Activated CD4-positive, CD25-positive, alpha-beta regulatory T cell treated with anti-CD3 and anti-CD28 coated beads, Interleukin-2, amount 50 U/mL, for 16 hours (primary cell): ENCODE measurements at regions not wholly inside any gene's neighbourhood (a gene's known extent, or its start where the extent isn't known, plus 50 kb on each side); places are given as distances from the start of the nearest gene placed in this dataset.

Experiments
- DNase-seq: peaks from one replicate; pipeline ENCODE4 v3.0.0-alpha.2; 2020; ENCODE audit warnings: low read depth, low spot score

GRCh38 chr14:51546099-51546498, 105.6 kb upstream of the FRMD6 start:
- DNase-seq: no peak

GRCh38 chr14:51546603-51547258, 105.0 kb upstream of the FRMD6 start:
- no peak for DNase-seq

DNA sequence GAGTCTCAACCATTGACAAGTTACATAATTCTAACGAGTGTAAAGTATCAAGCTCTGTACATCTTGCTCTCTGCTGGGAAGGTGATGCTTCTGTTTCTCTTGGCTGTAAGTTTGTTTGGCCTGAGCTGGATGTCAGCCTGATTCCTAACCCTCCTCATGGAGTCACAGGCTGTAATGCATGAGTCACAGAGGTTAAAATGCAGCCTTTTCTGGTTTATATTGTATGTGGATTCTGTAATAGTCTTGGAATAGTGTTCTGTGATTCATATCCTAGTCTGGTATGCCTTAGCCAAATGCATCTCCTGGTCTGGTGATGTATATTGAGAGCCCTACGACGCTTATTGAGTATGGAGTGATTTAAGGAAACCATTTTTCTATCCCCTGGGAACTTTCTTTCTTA, 104.5 kb upstream of the FRMD6 start:
- no peak for DNase-seq

- DNase-seq: no peak
Observed at GRCh38 chr14:51547701-51548100, 104.0 kb upstream of the FRMD6 start.

DNA sequence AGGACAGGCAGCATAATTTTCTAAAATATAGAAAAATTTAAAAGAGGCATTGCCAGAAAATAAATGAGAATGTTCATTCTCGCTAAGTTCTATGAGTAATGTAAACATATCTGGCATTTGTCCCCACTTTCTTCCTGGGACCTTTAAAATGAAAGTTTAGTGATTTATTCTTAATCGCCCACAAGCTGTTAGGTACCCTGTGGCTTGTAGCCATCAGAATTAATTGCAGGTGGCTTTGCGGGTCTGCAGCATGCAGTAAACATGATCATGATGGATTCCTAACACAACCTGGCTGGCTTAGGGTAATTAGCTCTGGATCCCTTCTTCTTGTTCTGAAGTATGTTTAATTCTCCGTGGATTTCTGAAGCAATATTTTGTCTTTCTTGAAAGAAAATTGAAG, 103.5 kb upstream of the FRMD6 start:
- no peak for DNase-seq

- no peak for DNase-seq
Observed at GRCh38 chr14:51550636-51551035, 101.1 kb upstream of the FRMD6 start.

GRCh38 chr14:51552275-51552674, 99.4 kb upstream of the FRMD6 start:
- no peak for DNase-seq

DNA sequence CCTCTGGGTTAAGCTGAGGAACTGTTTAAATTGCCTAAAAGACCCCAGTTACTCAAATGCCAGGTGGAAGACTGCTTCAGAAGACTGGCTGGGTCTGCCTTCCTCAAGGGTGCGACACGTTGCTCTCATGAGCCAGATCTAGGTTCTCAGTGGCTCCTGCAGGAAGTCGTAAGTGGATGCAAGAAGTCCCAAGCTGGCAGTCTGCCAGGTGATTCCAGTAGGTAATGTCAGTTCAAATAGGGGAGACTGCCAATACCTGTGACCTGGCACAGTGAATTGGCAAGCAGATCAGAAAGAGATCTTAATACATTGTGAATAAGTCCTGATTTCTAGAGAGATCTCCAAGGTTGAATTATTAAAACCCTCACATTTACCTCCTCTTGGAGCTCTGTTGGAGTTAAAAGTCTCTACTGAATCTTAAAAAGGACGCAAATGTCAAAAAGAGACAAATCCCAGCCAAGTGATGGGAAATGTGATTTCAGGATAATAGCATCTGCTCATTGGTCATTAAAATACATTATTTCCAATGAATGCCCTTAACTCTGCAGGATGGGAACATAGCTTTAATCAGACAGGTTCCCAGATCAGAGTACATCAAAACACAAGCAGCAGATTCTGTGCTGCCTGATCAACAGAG, 98.8 kb upstream of the FRMD6 start:
- DNase-seq: no peak

- DNase-seq: no peak
Observed at GRCh38 chr14:51554339-51554920, 97.3 kb upstream of the FRMD6 start.

DNA sequence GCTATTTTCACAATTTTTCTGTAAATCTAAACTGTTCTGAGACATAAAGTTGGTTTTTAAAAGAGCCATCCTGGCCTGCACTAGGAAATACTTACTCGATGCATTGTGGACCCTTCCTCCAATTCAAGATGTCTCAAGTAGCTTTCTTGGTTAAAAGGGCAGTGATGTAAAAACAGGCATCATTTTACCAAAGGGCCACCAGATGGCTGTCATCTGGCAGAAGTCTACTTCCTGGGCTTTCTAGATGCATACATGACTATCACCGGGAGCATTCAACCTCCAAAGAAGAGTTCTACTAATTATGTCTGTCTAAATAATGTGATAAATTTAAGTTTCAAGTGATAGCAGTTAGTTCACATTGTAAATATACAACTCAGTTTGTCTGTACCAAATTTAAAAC, 96.8 kb upstream of the FRMD6 start:
- no peak for DNase-seq

DNA sequence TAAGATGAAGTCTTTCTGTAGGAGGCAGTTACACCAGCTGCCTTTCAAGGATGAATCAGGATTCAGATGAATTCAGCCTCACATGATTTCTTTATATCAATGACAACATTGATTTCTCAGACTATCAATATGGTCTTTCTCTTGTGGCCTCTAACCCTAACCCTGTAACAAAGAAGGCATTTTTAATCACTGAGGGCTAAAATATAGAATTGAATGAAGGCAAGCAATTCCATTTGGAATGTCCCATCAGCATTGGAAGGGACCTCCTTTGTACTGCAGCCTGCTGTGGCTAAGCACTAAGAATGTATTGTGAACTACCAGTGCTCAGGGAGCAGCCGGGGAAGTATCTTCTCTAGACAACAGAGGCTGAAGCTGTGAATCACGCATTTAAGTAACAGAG, 90.6 kb upstream of the FRMD6 start:
- no peak for DNase-seq

DNA sequence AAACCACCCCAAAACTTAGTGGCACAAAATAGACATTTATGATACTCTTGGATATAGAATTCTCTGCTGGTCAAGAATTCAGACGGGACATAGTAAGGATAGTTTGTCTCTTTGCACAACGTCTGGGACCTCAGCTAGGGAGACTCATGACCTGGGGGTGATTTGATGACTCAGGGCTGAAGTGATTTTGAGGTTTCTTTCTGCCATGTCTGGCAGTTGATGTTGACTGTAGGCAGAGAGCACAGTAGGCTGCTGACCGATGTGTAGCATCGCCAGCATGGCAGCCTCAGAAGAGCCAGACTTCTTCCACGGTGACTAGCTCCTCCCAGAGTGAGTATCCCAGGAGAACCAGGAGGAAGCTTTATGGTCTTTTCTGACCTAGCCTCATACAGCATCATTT, 88.9 kb upstream of the FRMD6 start:
- no peak for DNase-seq

DNA sequence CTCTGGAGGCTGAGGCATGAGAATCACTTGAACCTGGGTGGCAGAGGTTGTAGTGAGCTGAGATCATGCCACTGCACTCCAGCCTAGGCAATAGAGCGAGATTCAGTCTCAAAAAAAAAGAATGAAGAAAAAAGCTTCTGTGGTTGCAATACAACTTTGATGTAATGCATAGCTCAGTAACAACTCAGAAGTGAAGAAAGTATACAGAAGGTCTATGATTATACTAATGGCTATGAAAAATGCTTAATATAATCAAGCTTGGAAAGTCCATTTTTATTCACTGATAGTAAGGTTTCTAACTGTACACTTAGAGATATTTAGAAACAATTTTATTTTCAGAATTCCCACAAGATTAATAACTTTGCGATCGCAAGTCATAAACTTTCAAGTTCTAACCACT, 88.2 kb upstream of the FRMD6 start:
- no peak for DNase-seq

- no peak for DNase-seq
Observed at GRCh38 chr14:51564460-51564859, 87.2 kb upstream of the FRMD6 start.

GRCh38 chr14:51564986-51565604, 86.6 kb upstream of the FRMD6 start:
- no peak for DNase-seq

GRCh38 chr14:51566831-51567582, 84.7 kb upstream of the FRMD6 start:
- DNase-seq: no peak

DNA sequence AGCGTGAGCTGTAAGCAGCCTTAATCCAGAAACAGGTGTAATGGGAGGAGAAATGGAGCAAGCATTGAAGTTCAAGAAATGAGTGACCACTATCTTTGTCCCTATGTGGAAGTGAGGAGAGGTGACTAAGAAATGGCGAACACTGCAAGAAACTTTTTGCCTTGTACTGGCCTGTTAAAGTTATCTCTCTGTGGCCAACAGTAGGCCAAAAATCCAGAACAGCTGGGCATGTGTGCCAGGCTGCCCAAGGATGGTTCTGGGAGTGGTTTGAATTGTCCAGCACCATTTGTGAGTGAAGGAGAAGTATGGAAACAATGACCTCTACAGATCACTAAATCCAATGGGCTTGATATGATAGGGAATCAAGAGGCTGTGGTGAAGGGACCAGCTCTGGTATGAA, 83.3 kb upstream of the FRMD6 start:
- DNase-seq: no peak

DNA sequence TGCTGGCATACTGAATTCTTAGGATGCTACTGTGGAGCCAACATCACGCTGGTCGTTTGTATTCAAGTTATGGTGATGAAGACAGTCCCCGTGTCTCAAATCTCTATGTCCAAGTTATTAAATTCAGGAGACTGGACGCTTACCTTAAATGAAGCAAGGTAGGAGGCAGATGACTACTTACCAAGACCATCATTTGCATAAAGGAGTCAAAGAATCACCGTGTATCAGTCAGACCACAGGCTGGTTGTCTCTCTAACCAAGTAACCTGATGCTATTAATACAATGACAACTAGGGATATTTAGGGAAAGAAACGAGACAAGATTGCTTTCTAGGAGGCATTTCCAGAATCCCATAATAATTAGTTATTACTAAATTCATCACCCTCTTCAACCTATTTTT, 78.1 kb upstream of the FRMD6 start:
- no peak for DNase-seq

GRCh38 chr14:51574009-51574408, 77.7 kb upstream of the FRMD6 start:
- DNase-seq: no peak

GRCh38 chr14:51575349-51576116, 76.2 kb upstream of the FRMD6 start:
- DNase-seq: no peak

DNA sequence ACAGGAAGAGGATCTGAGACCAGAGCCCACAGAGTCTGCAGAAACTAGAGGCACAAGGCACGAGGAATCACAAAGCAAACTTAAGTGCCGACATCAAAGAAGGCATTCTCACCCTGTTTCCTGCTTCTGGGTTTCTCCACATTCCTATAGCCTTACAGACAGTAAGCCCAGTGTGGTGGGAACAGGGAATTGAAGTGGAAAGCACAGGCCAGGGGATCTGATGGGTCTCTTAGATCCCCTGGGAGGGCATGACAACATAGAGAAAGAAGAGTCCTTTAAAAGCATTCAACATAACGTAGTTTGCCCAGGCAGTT, 75.6 kb upstream of the FRMD6 start:
- no peak for DNase-seq

DNA sequence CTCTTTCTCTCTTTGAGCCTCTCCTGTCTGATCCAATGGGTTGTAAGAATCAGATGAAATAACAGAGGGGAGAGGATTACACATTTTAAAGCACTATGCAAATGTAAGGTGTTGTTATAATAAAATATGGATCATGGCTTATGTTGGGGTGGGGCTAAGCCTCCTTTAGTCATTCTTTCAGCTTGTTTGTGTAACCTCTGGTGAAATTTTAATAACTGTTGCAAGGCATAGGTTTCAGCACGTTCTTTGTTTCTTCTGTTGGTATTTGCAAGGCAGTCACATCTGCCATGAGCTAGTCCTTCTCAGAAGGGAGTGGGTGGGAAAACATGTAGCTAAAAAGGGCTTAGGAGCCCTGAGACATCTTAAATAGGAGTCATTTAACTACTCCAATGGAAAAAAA, 74.8 kb upstream of the FRMD6 start:
- DNase-seq: no peak
